Chondrocyte (in vitro differentiated cells): ENCODE measurements at regions not wholly inside any gene's neighbourhood (a gene's known extent, or its start where the extent isn't known, plus 50 kb on each side); places are given as distances from the start of the nearest gene placed in this dataset.
A peak's percentile ranks its signal among the peaks of the same experiment; 100 is the strongest.

ENCODE experiments used
- DNase-seq: peaks from one replicate; pipeline ENCODE4 v3.0.0; 2021; ENCODE audit warnings: mixed read lengths, low spot score
- H3K27ac Mint-ChIP-seq: one replicate; pipeline ENCODE4 v1.8.0; 2021; ENCODE audit warnings: mild to moderate bottlenecking, moderate library complexity, mixed read lengths; ENCODE audit not compliant: unreplicated experiment
- H3K27me3 Mint-ChIP-seq: 2 replicates; pipeline ENCODE4 v1.8.0; 2021; ENCODE audit warnings: low read depth, mixed read lengths
- H3K36me3 Mint-ChIP-seq: 2 replicates; pipeline ENCODE4 v1.8.0; 2021; ENCODE audit warnings: low read depth, mixed read lengths
- H3K4me1 Mint-ChIP-seq: 2 replicates; pipeline ENCODE4 v1.8.0; 2021; ENCODE audit warnings: low read depth, mild to moderate bottlenecking, mixed read lengths
- H3K4me3 Mint-ChIP-seq: one replicate; pipeline ENCODE4 v1.8.0; 2021; ENCODE audit warnings: mild to moderate bottlenecking, moderate library complexity, mixed read lengths; ENCODE audit not compliant: unreplicated experiment
- H3K9me3 Mint-ChIP-seq: 2 replicates; pipeline ENCODE4 v1.8.0; 2021; ENCODE audit warnings: low read depth, mixed read lengths
- CTCF ChIP-seq: fragments of 200-600 bp; sonication (generic); IDR thresholded peaks from 2 replicates; pipeline ENCODE4 v1.5.0; 2021; ENCODE audit warnings: antibody characterized with exemption, mild to moderate bottlenecking, moderate library complexity

DNA sequence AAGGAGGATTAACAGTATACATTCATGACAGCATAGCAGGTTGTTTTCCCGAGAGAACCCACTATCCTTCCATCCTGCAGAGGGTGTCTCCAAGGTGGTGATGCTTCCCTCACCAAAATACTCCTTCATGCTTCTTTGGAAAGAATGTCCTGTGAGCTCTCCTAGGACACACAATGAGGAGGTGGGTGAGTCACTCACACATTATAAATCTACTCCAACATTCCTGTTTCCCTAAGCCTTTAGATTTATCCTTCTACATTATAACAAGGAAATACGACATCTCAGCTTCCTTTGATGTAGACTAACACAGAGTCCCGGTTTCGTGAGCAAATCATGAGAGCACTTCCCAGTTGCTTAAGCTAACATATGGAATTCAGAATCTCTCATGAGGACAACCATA, 689.7 kb upstream of the CELF2 start:
- no peak overlapping the region for H3K27ac Mint-ChIP-seq
- H3K36me3 Mint-ChIP-seq: no peaks in the 10 kb centered on the region
- no peaks in the 10 kb centered on the region for H3K27me3 Mint-ChIP-seq
- peaks cover 8% of the 10 kb centered on the region for H3K9me3 Mint-ChIP-seq
- TF ChIP-seq CTCF: no peak
- peaks cover 23% of the 10 kb centered on the region for H3K4me1 Mint-ChIP-seq
- H3K4me3 Mint-ChIP-seq: no peak overlapping the region
- no peak for DNase-seq

DNA sequence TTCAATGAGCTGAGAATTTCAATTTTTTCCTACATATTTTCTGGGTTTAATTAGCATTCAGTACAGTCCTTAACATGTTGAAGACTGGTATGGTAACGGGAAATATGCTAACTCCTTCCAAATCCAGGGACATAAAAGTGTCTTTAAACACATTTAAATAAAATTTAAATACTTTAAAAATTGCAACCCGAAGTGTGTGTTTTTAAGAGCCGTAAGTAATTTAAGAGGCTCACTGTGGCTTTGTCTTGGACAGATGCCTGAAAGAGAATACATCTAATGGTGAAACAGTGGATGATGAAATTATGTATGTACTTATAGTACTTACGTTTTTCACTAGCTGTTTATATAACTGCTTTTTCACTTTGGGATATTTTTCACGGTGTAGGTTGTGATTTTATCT, 687.3 kb upstream of the CELF2 start:
- no peaks in the 10 kb centered on the region for H3K9me3 Mint-ChIP-seq
- H3K4me1 Mint-ChIP-seq: peaks cover 25% of the 10 kb centered on the region
- DNase-seq: no peak
- TF ChIP-seq CTCF: no peak
- no peak overlapping the region for H3K4me3 Mint-ChIP-seq
- no peaks in the 10 kb centered on the region for H3K27me3 Mint-ChIP-seq
- peak overlapping the region; percentile 65 for H3K27ac Mint-ChIP-seq
- no peaks in the 10 kb centered on the region for H3K36me3 Mint-ChIP-seq

DNA sequence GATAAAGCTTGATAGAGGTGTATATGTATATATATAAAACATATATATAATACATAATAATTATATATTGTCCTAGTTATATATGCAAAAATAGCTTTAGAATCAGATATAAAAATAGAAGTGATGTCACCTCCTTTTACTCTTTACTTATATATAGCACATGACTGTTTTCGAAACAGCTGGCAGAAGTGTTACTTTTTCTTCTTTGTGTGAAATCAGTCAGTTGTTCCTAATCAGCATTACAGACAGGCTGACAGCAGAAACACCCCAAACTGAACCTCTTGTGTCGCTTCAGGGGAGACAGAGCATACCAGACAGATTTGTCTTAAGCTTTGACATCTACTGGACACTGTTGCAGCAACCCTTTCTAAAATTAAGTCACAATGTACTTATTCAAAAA, 684.9 kb upstream of the CELF2 start:
- H3K27me3 Mint-ChIP-seq: no peaks in the 10 kb centered on the region
- H3K36me3 Mint-ChIP-seq: no peaks in the 10 kb centered on the region
- no peak overlapping the region for H3K4me3 Mint-ChIP-seq
- TF ChIP-seq CTCF: no peak
- H3K9me3 Mint-ChIP-seq: no peaks in the 10 kb centered on the region
- H3K4me1 Mint-ChIP-seq: peaks cover 21% of the 10 kb centered on the region
- no peak for DNase-seq
- H3K27ac Mint-ChIP-seq: peak overlapping the region; percentile 78

DNA sequence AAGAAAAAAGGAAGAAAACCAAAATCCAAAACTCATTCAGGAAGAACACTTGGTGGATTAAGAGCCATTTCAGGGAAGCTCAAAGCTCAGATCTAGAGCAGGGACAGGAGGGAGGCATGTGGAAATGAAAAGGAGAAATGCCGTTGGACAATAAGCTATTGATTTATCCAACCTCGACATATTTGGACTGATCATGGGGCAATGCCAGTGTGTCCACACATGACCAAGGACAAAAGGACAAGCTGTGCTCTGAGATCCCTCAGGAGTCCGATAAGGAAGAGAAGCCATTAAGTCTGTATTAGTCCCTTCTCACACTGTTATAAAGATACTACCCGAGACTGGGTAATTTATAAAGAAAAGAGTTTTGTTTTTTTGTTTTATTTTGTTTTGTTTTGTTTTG, 684.0 kb upstream of the CELF2 start:
- H3K4me3 Mint-ChIP-seq: no peak overlapping the region
- peak overlapping the region; percentile 33 for H3K27ac Mint-ChIP-seq
- DNase-seq: no peak
- no peaks in the 10 kb centered on the region for H3K9me3 Mint-ChIP-seq
- no peaks in the 10 kb centered on the region for H3K36me3 Mint-ChIP-seq
- no peaks in the 10 kb centered on the region for H3K27me3 Mint-ChIP-seq
- H3K4me1 Mint-ChIP-seq: peaks cover 21% of the 10 kb centered on the region
- TF ChIP-seq CTCF: no peak

DNA sequence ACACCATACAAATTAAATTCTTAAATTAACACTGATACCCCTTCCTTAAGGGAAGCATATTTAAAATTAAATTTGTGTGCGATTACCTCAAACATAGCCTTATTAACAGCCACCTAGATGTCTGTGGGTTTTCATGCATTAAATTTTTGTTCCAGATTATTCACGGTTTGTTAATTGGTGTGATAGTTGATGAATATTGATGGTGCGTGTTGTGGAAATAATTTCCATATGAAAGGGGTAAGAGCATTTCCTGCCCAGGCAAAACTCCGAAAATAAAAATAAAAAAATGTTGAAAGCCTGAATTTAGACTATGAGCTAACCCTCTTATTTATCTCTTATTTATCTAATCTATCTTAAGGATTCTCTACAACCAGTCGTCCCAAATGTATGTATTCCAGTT, 679.3 kb upstream of the CELF2 start:
- no peak for DNase-seq
- Mint-ChIP-seq H3K27ac (no peak overlapping the region), H3K4me3 (no peak overlapping the region), H3K9me3 (no peaks in the 10 kb centered on the region), H3K27me3 (no peaks in the 10 kb centered on the region), H3K36me3 (no peaks in the 10 kb centered on the region), H3K4me1 (peaks cover 3% of the 10 kb centered on the region)
- TF ChIP-seq CTCF: no peak
